Panc1 (cell line): ENCODE measurements at regions not wholly inside any gene's neighbourhood (a gene's known extent, or its start where the extent isn't known, plus 50 kb on each side); places are given as distances from the start of the nearest gene placed in this dataset.

Experiments
- ATAC-seq: fragments of 200-7000 bp; cut with Tn5 transposase; 2 replicates; pipeline ENCODE4 v1.9.1; 2020; ENCODE audit warnings: mild to moderate bottlenecking, moderate library complexity
- BruUV-seq: library from RNA; stranded (reverse); fragments of 400-500 nt; replicated peaks from 2 replicates; lab custom pipeline; 2021; lab: Mats Ljungman, UMichigan
- CTCF ChIA-PET: fragments of 300-600 bp; sonication (Branson Sonifier 250); formaldehyde crosslinking; loops from one replicate; lab custom pipeline; 2022; ENCODE audit warnings: antibody characterized with exemption; lab: Charles Lee
- POLR2A ChIA-PET: fragments of 300-600 bp; sonication (Branson Sonifier 250); formaldehyde crosslinking; loops from one replicate; lab custom pipeline; 2022; ENCODE audit warnings: antibody characterized with exemption; lab: Charles Lee
- DNase-seq: peaks from one replicate; pipeline ENCODE4 v3.0.0-alpha.2; 2010; ENCODE audit warnings: low read depth, low spot score
- H3K27ac ChIP-seq: 2 replicates; pipeline ENCODE4 v1.5.1; 2011; ENCODE audit warnings: mild to moderate bottlenecking, low read length, inconsistent platforms
- H3K27me3 ChIP-seq: fragments of 200-500 bp; sonication (Bioruptor generic); 2 replicates; pipeline ENCODE4 v1.6.0; 2014; ENCODE audit warnings: low read length, inconsistent platforms; ENCODE audit not compliant: control insufficient read depth, insufficient read depth
- H3K36me3 ChIP-seq: fragments of 200-500 bp; sonication (Bioruptor generic); 2 replicates; pipeline ENCODE4 v1.5.1; 2014; ENCODE audit warnings: inconsistent platforms, mild to moderate bottlenecking, low read length, moderate library complexity; ENCODE audit not compliant: control insufficient read depth, insufficient read depth
- H3K4me1 ChIP-seq: 2 replicates; pipeline ENCODE4 v1.5.1; 2011; ENCODE audit warnings: inconsistent platforms, mild to moderate bottlenecking, low read length, moderate library complexity; ENCODE audit not compliant: control insufficient read depth, insufficient read depth
- H3K4me3 ChIP-seq, 2 experiments: 2 replicates each; pipeline ENCODE4 v1.5.1; 2011 to 2012; ENCODE audit warnings: low read depth in 2 of 2, low read length in 2 of 2, mild to moderate bottlenecking in 2 of 2, inconsistent platforms in 1 of 2, moderate library complexity in 1 of 2
- H3K9me3 ChIP-seq: fragments of 200-500 bp; sonication (Bioruptor generic); 2 replicates; pipeline ENCODE4 v1.5.1; 2014; ENCODE audit warnings: low read depth, mild to moderate bottlenecking, inconsistent platforms, low read length, moderate library complexity; ENCODE audit not compliant: control insufficient read depth, insufficient read depth
- POLR2AphosphoS5 ChIP-seq: IDR thresholded peaks from 2 replicates; pipeline ENCODE4 v1.6.1; 2012; ENCODE audit warnings: mild to moderate bottlenecking, low read depth, low read length, moderate library complexity
- REST ChIP-seq, 2 experiments: IDR thresholded peaks; 2 replicates each; pipeline ENCODE4 v1.6.1; 2011 to 2012; ENCODE audit warnings: low read depth in 2 of 2, control low read depth in 1 of 2, low read length in 1 of 2, mild to moderate bottlenecking in 1 of 2, moderate library complexity in 1 of 2; ENCODE audit not compliant: insufficient read depth in 1 of 2
- SIN3A ChIP-seq: IDR thresholded peaks from 2 replicates; pipeline ENCODE4 v1.6.1; 2012; ENCODE audit warnings: low read depth, mild to moderate bottlenecking, low read length, moderate library complexity, borderline replicate concordance; ENCODE audit not compliant: insufficient read depth
- TCF7L2 ChIP-seq: IDR thresholded peaks from 2 replicates; pipeline ENCODE4 v1.6.1; 2011; ENCODE audit warnings: mild to moderate bottlenecking, low read depth, low read length, inconsistent platforms
- in situ Hi-C: cut with HindIII; loops from 2 replicates; pipeline ENCODE4 v1.10.0; 2016; ENCODE audit warnings: low sequenced_read_pairs, low pct_unique_long_range_greater_than_20kb
- intact Hi-C: fragments of 100-400 bp; cut with micrococcal nuclease; formaldehyde crosslinking; loops from one replicate; pipeline ENCODE4 v1.10.0; 2022; ENCODE audit not compliant: unreplicated experiment
- TF ChIP-seq, protein P1 (sequence below): fragments of 450-650 bp; IDR thresholded peaks from 2 replicates; pipeline ENCODE4 v1.5.1; 2017; ENCODE audit warnings: mild to moderate bottlenecking

DNA sequence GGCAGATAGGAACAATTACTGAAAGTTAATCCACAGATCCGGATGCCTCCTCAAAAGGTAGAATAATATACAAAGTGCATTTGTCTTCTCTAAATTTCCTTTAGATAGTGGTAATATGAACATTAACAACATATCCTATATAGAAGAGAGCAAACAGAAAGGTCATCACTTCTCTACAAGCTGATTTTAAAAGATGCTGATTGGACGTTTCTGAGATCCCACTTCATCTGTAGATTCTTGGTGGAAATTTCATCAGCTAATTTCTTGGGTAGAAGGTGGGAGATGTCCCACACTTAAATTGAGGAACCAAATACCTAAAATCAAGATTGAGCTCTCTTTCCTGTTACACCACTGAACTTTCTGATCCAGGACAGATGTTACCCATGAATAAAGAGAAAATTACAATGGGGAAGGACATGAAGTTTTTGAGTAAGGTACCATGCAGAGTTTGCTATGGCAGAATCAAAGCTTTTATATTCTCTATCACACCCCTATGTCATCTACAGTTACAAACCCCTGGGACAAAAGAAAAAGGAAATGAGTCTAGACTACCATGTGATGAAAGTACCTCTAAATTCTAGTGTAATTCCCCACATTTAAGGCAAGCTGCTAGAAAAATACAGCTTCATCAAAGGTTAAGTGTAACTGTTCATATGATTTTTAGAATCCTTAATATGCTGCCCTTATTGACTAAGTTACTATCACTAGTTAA, 189.2 kb upstream of the SETMAR start:
- Histone ChIP-seq H3K27ac (no peak overlapping the region), H3K27me3 (no peaks in the 10 kb centered on the region), H3K36me3 (no peaks in the 10 kb centered on the region), H3K4me1 (no peaks in the 10 kb centered on the region), H3K9me3 (no peaks in the 10 kb centered on the region), H3K4me3 (no peak overlapping the region)
- POLR2A ChIA-PET = no interaction called here
- in situ Hi-C loops (no loop called here), intact Hi-C loops (no loop called here)
- BruUV-seq = no TSS peak
- CTCF ChIA-PET = no interaction called here
- TF ChIP-seq, protein P1, sequence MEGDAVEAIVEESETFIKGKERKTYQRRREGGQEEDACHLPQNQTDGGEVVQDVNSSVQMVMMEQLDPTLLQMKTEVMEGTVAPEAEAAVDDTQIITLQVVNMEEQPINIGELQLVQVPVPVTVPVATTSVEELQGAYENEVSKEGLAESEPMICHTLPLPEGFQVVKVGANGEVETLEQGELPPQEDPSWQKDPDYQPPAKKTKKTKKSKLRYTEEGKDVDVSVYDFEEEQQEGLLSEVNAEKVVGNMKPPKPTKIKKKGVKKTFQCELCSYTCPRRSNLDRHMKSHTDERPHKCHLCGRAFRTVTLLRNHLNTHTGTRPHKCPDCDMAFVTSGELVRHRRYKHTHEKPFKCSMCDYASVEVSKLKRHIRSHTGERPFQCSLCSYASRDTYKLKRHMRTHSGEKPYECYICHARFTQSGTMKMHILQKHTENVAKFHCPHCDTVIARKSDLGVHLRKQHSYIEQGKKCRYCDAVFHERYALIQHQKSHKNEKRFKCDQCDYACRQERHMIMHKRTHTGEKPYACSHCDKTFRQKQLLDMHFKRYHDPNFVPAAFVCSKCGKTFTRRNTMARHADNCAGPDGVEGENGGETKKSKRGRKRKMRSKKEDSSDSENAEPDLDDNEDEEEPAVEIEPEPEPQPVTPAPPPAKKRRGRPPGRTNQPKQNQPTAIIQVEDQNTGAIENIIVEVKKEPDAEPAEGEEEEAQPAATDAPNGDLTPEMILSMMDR = no peak
- TF ChIP-seq REST (IDR thresholded peaks at IDR 0.05; ENCODE audit: insufficient read depth in 1 of 2, low read depth in 2 of 2, low read length in 1 of 2) (no peak), POLR2AphosphoS5 (no peak), TCF7L2 (no peak), SIN3A (no peak)
- DNase-seq (no peak), ATAC-seq (no peak)

- BruUV-seq = no TSS peak
- Histone ChIP-seq H3K4me1 (no peaks in the 10 kb centered on the region), H3K36me3 (no peaks in the 10 kb centered on the region), H3K9me3 (no peaks in the 10 kb centered on the region), H3K27ac (no peak overlapping the region), H3K4me3 (no peak overlapping the region), H3K27me3 (no peaks in the 10 kb centered on the region)
- TF ChIP-seq, protein P1 = no peak
- TF ChIP-seq REST (IDR thresholded peaks at IDR 0.05; ENCODE audit: insufficient read depth in 1 of 2, low read depth in 2 of 2, low read length in 1 of 2) = no peak
- no peak for TF ChIP-seq TCF7L2
- no peak for TF ChIP-seq SIN3A
- no peak for TF ChIP-seq POLR2AphosphoS5
- POLR2A ChIA-PET = no interaction called here
- in situ Hi-C loops (no loop called here), intact Hi-C loops (no loop called here)
- CTCF ChIA-PET = no interaction called here
- ATAC-seq = no peak
- no peak for DNase-seq
These were observed 184.1 kb upstream of the SETMAR start for GRCh38 chr3:4119119-4119518.
